WTC11 (cell line): ENCODE measurements at regions not wholly inside any gene's neighbourhood (a gene's known extent, or its start where the extent isn't known, plus 50 kb on each side); places are given as distances from the start of the nearest gene placed in this dataset.

ENCODE experiments used
- ATAC-seq: fragments of 200-7000 bp; cut with Tn5 transposase; 2 replicates; pipeline ENCODE4 v1.10.0; 2021; ENCODE audit warnings: mild to moderate bottlenecking, moderate library complexity
- CTCF ChIA-PET: fragments of 300-600 bp; sonication (Branson Sonifier 250); formaldehyde crosslinking; loops from one replicate; lab custom pipeline; 2021; ENCODE audit warnings: antibody characterized with exemption; lab: Charles Lee
- POLR2A ChIA-PET: fragments of 350-600 bp; sonication (Branson Sonifier 250); formaldehyde crosslinking; loops from one replicate; lab custom pipeline; 2021; ENCODE audit warnings: antibody characterized with exemption; lab: Charles Lee
- DNase-seq: peaks from one replicate; pipeline ENCODE4 v3.0.0; 2021; ENCODE audit warnings: low spot score
- H3K27ac Mint-ChIP-seq: 2 replicates; pipeline ENCODE4 v1.8.0; 2021; ENCODE audit warnings: mixed read lengths
- H3K27me3 Mint-ChIP-seq: 2 replicates; pipeline ENCODE4 v1.8.0; 2021; ENCODE audit warnings: low read depth, mild to moderate bottlenecking, moderate library complexity, mixed read lengths
- H3K36me3 Mint-ChIP-seq: 2 replicates; pipeline ENCODE4 v1.8.0; 2021; ENCODE audit warnings: mixed read lengths
- H3K4me1 Mint-ChIP-seq: 2 replicates; pipeline ENCODE4 v1.8.0; 2022; ENCODE audit warnings: mixed read lengths
- H3K4me3 Mint-ChIP-seq: 2 replicates; pipeline ENCODE4 v1.8.0; 2021; ENCODE audit warnings: mild to moderate bottlenecking, moderate library complexity, mixed read lengths
- H3K9me3 Mint-ChIP-seq: 2 replicates; pipeline ENCODE4 v1.8.0; 2021; ENCODE audit warnings: mixed read lengths
- CREM ChIP-seq: sonication (generic); formaldehyde crosslinking; IDR thresholded peaks from 2 replicates; pipeline ENCODE4 v1.8.1; 2022; ENCODE audit warnings: mild to moderate bottlenecking, missing genetic modification reagents, moderate library complexity
- ELF4 ChIP-seq: sonication (generic); formaldehyde crosslinking; IDR thresholded peaks from 2 replicates; pipeline ENCODE4 v1.8.1; 2022; ENCODE audit warnings: low read depth, mild to moderate bottlenecking, moderate library complexity, missing genetic modification reagents
- FOXK1 ChIP-seq: sonication (generic); formaldehyde crosslinking; IDR thresholded peaks from 2 replicates; pipeline ENCODE4 v1.8.0; 2022; ENCODE audit warnings: mild to moderate bottlenecking, moderate library complexity, missing genetic modification reagents
- GRHL2 ChIP-seq: fragments of 250-450 bp; sonication (Bioruptor Pico); IDR thresholded peaks from 2 replicates; pipeline ENCODE4 v1.8.0; 2022; ENCODE audit warnings: mild to moderate bottlenecking, moderate library complexity; ENCODE audit not compliant: insufficient replicate concordance, severe bottlenecking
- JUN ChIP-seq: sonication (generic); formaldehyde crosslinking; IDR thresholded peaks from 2 replicates; pipeline ENCODE4 v1.8.0; 2023; ENCODE audit warnings: mild to moderate bottlenecking, missing genetic modification reagents
- NR1H2 ChIP-seq: sonication (generic); formaldehyde crosslinking; IDR thresholded peaks from 2 replicates; pipeline ENCODE4 v1.9.0; 2021; ENCODE audit warnings: mild to moderate bottlenecking, moderate library complexity, missing genetic modification reagents
- SP1 ChIP-seq: sonication (generic); formaldehyde crosslinking; conservative IDR thresholded peaks from 2 replicates; pipeline ENCODE4 v1.8.1; 2022; ENCODE audit warnings: missing genetic modification reagents
- ZNF121 ChIP-seq: sonication (generic); formaldehyde crosslinking; IDR thresholded peaks from 2 replicates; pipeline ENCODE4 v1.8.0; 2023; ENCODE audit warnings: missing genetic modification reagents
- ZNF396 ChIP-seq: fragments of 250-450 bp; sonication (Bioruptor Pico); IDR thresholded peaks from 2 replicates; pipeline ENCODE4 v1.8.0; 2021; ENCODE audit warnings: mild to moderate bottlenecking, moderate library complexity, borderline replicate concordance
- TF ChIP-seq, protein P1 (sequence below): fragments of 250-450 bp; sonication (Bioruptor Pico); IDR thresholded peaks from 2 replicates; pipeline ENCODE4 v1.8.0; 2021; ENCODE audit warnings: mild to moderate bottlenecking
- TF ChIP-seq, protein P2 (sequence below): fragments of 200-600 bp; IDR thresholded peaks from 2 replicates; pipeline ENCODE4 v1.8.0; 2022; ENCODE audit warnings: antibody characterized with exemption
- TF ChIP-seq, protein P3 (sequence below): fragments of 250-450 bp; sonication (Bioruptor Pico); IDR thresholded peaks from 2 replicates; pipeline ENCODE4 v1.9.0; 2021; ENCODE audit warnings: moderate library complexity, mild to moderate bottlenecking, inconsistent platforms, borderline replicate concordance
- TF ChIP-seq, protein P4 (sequence below): fragments of 250-450 bp; sonication (Bioruptor Pico); IDR thresholded peaks from 2 replicates; pipeline ENCODE4 v1.9.0; 2021; ENCODE audit warnings: mild to moderate bottlenecking
- TF ChIP-seq, protein P5 (sequence below): sonication (generic); formaldehyde crosslinking; IDR thresholded peaks from 2 replicates; pipeline ENCODE4 v1.8.1; 2022; ENCODE audit warnings: low read depth, mild to moderate bottlenecking, moderate library complexity, missing genetic modification reagents, borderline replicate concordance
- TF ChIP-seq, protein P6 (sequence below): sonication (generic); formaldehyde crosslinking; IDR thresholded peaks from 2 replicates; pipeline ENCODE4 v1.8.0; 2022; ENCODE audit warnings: mild to moderate bottlenecking, missing genetic modification reagents
- TF ChIP-seq, protein P7 (sequence below): sonication (generic); formaldehyde crosslinking; IDR thresholded peaks from 2 replicates; pipeline ENCODE4 v1.8.1; 2023; ENCODE audit warnings: mild to moderate bottlenecking, missing genetic modification reagents, moderate library complexity
- TF ChIP-seq, protein P8 (sequence below): sonication (generic); formaldehyde crosslinking; IDR thresholded peaks from 2 replicates; pipeline ENCODE4 v1.8.1; 2022; ENCODE audit warnings: low read depth, missing genetic modification reagents, borderline replicate concordance
- TF ChIP-seq, protein P9 (sequence below): fragments of 250-450 bp; sonication (Bioruptor Pico); IDR thresholded peaks from 2 replicates; pipeline ENCODE4 v2.1.2; 2022; ENCODE audit warnings: mild to moderate bottlenecking, moderate library complexity

DNA sequence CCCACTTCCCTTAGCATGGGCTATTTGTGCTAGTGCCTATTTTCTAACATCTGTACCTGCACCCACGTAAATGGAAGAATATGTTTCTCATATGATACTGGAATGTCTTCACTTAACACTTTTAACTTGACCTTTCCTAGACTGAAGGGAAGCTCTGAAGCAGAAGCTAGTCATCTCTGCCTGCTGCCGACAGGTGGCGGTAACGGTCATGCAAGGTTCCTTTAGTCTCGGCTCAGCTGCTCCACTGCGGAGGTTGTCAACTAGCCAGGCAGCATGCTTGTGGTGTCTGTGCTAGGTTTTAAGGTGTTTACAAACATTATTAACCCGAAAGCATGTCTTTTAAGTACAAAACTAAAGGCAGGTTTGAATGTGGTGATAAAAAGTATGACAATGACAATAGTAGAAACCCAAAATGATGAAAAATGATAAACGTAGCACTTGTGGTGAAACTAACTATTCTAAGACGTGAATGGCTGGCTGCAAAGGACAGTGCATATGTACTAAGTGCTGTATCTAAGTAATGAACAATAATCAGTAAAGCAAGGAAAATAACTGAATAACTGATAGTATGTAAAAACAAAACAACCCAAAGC lies 117.2 kb downstream of the GRIN2B start:
- Mint-ChIP-seq H3K27me3 (no peaks in the 10 kb centered on the region; the same call in 1 of the 2 replicates), H3K4me1 (peaks cover 9% of the 10 kb centered on the region), H3K4me3 (no peak overlapping the region), H3K27ac (no peak overlapping the region), H3K9me3 (no peaks in the 10 kb centered on the region), H3K36me3 (no peaks in the 10 kb centered on the region)
- TF ChIP-seq SP1 (no peak), ZNF121 (CRISPR knock-in tag) (no peak), CREM (CRISPR knock-in tag) (no peak), FOXK1 (CRISPR knock-in tag) (peak; percentile 21; the same call in 1 of the 2 replicates)
- TF ChIP-seq, protein P1, sequence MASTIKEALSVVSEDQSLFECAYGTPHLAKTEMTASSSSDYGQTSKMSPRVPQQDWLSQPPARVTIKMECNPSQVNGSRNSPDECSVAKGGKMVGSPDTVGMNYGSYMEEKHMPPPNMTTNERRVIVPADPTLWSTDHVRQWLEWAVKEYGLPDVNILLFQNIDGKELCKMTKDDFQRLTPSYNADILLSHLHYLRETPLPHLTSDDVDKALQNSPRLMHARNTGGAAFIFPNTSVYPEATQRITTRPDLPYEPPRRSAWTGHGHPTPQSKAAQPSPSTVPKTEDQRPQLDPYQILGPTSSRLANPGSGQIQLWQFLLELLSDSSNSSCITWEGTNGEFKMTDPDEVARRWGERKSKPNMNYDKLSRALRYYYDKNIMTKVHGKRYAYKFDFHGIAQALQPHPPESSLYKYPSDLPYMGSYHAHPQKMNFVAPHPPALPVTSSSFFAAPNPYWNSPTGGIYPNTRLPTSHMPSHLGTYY (CRISPR knock-in tag) = no peak
- TF ChIP-seq, protein P2, sequence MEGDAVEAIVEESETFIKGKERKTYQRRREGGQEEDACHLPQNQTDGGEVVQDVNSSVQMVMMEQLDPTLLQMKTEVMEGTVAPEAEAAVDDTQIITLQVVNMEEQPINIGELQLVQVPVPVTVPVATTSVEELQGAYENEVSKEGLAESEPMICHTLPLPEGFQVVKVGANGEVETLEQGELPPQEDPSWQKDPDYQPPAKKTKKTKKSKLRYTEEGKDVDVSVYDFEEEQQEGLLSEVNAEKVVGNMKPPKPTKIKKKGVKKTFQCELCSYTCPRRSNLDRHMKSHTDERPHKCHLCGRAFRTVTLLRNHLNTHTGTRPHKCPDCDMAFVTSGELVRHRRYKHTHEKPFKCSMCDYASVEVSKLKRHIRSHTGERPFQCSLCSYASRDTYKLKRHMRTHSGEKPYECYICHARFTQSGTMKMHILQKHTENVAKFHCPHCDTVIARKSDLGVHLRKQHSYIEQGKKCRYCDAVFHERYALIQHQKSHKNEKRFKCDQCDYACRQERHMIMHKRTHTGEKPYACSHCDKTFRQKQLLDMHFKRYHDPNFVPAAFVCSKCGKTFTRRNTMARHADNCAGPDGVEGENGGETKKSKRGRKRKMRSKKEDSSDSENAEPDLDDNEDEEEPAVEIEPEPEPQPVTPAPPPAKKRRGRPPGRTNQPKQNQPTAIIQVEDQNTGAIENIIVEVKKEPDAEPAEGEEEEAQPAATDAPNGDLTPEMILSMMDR = peak; percentile 72
- TF ChIP-seq, protein P3, sequence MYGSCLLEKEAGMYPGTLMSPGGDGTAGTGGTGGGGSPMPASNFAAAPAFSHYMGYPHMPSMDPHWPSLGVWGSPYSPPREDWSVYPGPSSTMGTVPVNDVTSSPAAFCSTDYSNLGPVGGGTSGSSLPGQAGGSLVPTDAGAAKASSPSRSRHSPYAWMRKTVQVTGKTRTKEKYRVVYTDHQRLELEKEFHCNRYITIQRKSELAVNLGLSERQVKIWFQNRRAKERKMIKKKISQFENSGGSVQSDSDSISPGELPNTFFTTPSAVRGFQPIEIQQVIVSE (CRISPR knock-in tag) = no peak
- TF ChIP-seq, protein P4, sequence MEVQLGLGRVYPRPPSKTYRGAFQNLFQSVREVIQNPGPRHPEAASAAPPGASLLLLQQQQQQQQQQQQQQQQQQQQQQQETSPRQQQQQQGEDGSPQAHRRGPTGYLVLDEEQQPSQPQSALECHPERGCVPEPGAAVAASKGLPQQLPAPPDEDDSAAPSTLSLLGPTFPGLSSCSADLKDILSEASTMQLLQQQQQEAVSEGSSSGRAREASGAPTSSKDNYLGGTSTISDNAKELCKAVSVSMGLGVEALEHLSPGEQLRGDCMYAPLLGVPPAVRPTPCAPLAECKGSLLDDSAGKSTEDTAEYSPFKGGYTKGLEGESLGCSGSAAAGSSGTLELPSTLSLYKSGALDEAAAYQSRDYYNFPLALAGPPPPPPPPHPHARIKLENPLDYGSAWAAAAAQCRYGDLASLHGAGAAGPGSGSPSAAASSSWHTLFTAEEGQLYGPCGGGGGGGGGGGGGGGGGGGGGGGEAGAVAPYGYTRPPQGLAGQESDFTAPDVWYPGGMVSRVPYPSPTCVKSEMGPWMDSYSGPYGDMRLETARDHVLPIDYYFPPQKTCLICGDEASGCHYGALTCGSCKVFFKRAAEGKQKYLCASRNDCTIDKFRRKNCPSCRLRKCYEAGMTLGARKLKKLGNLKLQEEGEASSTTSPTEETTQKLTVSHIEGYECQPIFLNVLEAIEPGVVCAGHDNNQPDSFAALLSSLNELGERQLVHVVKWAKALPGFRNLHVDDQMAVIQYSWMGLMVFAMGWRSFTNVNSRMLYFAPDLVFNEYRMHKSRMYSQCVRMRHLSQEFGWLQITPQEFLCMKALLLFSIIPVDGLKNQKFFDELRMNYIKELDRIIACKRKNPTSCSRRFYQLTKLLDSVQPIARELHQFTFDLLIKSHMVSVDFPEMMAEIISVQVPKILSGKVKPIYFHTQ = no peak
- ChIA-PET CTCF (interaction anchor here (0.7 to 3.4 kb wide), 32 partner anchors 8 to 1559 kb away, joined by 3 to 41 read pairs (median 4); partner anchors contain the start of gene GRIN2B), POLR2A (no interaction called here)
- DNase-seq = peak; percentile 79
- peak; percentile 97 for ATAC-seq

DNA sequence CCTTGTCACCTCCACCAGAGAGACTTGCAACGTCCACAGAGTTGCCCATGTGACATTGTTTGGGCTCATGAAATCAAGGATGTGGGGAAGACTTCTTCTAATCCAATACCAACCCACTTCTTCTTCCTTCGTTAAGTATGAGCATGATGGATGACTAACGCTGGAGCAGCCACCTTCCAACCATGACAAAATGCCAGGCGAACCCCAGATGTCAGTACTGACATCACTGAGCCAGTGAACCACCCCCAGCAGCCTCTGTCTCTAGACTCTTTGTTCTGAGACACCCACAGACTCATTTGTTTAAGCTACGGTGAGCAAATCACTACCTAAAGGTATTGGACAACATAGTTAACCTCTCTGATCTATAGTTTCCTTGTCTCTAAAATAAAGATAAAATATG lies 123.7 kb downstream of the GRIN2B start:
- DNase-seq (no peak), ATAC-seq (no peak)
- TF ChIP-seq, protein P5, sequence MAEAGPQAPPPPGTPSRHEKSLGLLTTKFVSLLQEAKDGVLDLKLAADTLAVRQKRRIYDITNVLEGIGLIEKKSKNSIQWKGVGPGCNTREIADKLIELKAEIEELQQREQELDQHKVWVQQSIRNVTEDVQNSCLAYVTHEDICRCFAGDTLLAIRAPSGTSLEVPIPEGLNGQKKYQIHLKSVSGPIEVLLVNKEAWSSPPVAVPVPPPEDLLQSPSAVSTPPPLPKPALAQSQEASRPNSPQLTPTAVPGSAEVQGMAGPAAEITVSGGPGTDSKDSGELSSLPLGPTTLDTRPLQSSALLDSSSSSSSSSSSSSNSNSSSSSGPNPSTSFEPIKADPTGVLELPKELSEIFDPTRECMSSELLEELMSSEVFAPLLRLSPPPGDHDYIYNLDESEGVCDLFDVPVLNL (CRISPR knock-in tag) = no peak
- TF ChIP-seq ZNF121 (CRISPR knock-in tag) = no peak
- no peak for TF ChIP-seq GRHL2 (CRISPR knock-in tag)
- Mint-ChIP-seq H3K36me3 (no peaks in the 10 kb centered on the region), H3K27ac (no peak overlapping the region), H3K4me3 (no peak overlapping the region), H3K4me1 (peaks cover 7% of the 10 kb centered on the region; the same call in 1 of the 2 replicates), H3K9me3 (no peaks in the 10 kb centered on the region), H3K27me3 (no peaks in the 10 kb centered on the region)
- POLR2A ChIA-PET = no interaction called here
- CTCF ChIA-PET = no interaction called here

DNA sequence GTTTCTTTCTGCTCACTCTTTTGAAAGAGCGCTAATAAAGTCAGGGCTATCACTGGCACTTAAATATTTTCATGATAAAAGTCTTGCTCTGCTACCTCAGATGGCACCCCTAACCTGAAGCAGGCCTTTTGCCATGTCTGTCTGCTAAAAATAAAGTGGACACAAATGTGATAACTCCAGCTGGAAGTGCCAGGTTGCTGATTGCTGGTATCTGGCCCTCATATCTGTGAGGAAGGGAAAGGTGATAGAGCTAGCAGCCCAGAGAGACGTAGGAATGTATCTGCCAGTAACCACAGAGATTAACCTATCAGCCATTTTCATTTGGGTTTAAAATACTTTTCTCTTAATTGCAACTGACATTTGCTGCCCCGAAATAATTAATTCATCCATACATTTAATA lies 127.9 kb downstream of the GRIN2B start:
- ChIA-PET CTCF (interaction anchor here (1.0 kb wide), 1 partner anchor 129 kb away, joined by 4 read pairs; no protein-coding TSS in a partner anchor), POLR2A (no interaction called here)
- Mint-ChIP-seq H3K27ac (no peak overlapping the region), H3K9me3 (no peaks in the 10 kb centered on the region), H3K4me1 (peaks cover 11% of the 10 kb centered on the region), H3K4me3 (no peak overlapping the region), H3K27me3 (peaks cover 3% of the 10 kb centered on the region; the same call in 1 of the 2 replicates), H3K36me3 (no peaks in the 10 kb centered on the region)
- no peak for ATAC-seq
- no peak for DNase-seq
- TF ChIP-seq ZNF396 (CRISPR knock-in tag) (no peak), ELF4 (CRISPR knock-in tag) (no peak), GRHL2 (CRISPR knock-in tag) (no peak), JUN (CRISPR knock-in tag) (no peak), NR1H2 (CRISPR knock-in tag) (no peak)
- TF ChIP-seq, protein P6, sequence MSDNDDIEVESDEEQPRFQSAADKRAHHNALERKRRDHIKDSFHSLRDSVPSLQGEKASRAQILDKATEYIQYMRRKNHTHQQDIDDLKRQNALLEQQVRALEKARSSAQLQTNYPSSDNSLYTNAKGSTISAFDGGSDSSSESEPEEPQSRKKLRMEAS (CRISPR knock-in tag) = no peak
- TF ChIP-seq, protein P7, sequence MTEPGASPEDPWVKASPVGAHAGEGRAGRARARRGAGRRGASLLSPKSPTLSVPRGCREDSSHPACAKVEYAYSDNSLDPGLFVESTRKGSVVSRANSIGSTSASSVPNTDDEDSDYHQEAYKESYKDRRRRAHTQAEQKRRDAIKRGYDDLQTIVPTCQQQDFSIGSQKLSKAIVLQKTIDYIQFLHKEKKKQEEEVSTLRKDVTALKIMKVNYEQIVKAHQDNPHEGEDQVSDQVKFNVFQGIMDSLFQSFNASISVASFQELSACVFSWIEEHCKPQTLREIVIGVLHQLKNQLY = no peak
- TF ChIP-seq, protein P8, sequence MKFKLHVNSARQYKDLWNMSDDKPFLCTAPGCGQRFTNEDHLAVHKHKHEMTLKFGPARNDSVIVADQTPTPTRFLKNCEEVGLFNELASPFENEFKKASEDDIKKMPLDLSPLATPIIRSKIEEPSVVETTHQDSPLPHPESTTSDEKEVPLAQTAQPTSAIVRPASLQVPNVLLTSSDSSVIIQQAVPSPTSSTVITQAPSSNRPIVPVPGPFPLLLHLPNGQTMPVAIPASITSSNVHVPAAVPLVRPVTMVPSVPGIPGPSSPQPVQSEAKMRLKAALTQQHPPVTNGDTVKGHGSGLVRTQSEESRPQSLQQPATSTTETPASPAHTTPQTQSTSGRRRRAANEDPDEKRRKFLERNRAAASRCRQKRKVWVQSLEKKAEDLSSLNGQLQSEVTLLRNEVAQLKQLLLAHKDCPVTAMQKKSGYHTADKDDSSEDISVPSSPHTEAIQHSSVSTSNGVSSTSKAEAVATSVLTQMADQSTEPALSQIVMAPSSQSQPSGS = no peak
- TF ChIP-seq, protein P9, sequence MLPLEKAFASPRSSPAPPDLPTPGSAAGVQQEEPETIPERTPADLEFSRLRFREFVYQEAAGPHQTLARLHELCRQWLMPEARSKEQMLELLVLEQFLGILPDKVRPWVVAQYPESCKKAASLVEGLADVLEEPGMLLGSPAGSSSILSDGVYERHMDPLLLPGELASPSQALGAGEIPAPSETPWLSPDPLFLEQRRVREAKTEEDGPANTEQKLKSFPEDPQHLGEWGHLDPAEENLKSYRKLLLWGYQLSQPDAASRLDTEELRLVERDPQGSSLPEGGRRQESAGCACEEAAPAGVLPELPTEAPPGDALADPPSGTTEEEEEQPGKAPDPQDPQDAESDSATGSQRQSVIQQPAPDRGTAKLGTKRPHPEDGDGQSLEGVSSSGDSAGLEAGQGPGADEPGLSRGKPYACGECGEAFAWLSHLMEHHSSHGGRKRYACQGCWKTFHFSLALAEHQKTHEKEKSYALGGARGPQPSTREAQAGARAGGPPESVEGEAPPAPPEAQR (CRISPR knock-in tag) = no peak
